Peyer's patch (tissue), 4 donors: ENCODE measurements at regions not wholly inside any gene's neighbourhood (a gene's known extent, or its start where the extent isn't known, plus 50 kb on each side); places are given as distances from the start of the nearest gene placed in this dataset.

Source experiments
- DNase-seq, 3 donors: peaks; one replicate each; pipeline ENCODE4 v3.0.0-alpha.2; 2017 to 2019
- H3K27ac ChIP-seq, 4 donors: fragments of 200-600 bp; sonication (generic); one replicate each; pipeline ENCODE4 v1.5.1; 2016 to 2019
- H3K27me3 ChIP-seq, 2 donors: fragments of 200-600 bp; sonication (generic); one replicate each; pipeline ENCODE4 v1.5.1; 2019
- H3K36me3 ChIP-seq, 3 donors: fragments of 200-600 bp; sonication (generic); one replicate each; pipeline ENCODE4 v1.5.1; 2016 to 2019
- H3K4me1 ChIP-seq, 4 donors: fragments of 200-600 bp; sonication (generic); one replicate each; pipeline ENCODE4 v1.5.1; 2016 to 2019
- H3K4me3 ChIP-seq, 4 donors: fragments of 200-600 bp; sonication (generic); 1 replicate in 3 of 4; 2 replicates in 1 of 4; pipeline ENCODE4 v1.5.1; 2016 to 2019; ENCODE audit warnings: mild to moderate bottlenecking in 1 of 4
- H3K9me3 ChIP-seq, 4 donors: fragments of 200-600 bp; sonication (generic); one replicate each; pipeline ENCODE4 v1.5.1; 2016 to 2019; ENCODE audit warnings: mild to moderate bottlenecking in 1 of 4
- CTCF ChIP-seq, 6 experiments: fragments of 450-650 bp in 4 of 6; fragments of 200-600 bp in 2 of 6; sonication (generic) in 1 of 6; IDR thresholded peaks; one replicate each; pipeline ENCODE4 v1.5.1; 2017 to 2019; ENCODE audit warnings: antibody characterized with exemption in 6 of 6, mild to moderate bottlenecking in 3 of 6, moderate library complexity in 1 of 6
- POLR2A ChIP-seq, 2 donors: fragments of 450-650 bp; IDR thresholded peaks; one replicate each; pipeline ENCODE4 v1.5.1; 2017; ENCODE audit warnings: antibody characterized with exemption in 2 of 2, mild to moderate bottlenecking in 2 of 2, moderate library complexity in 2 of 2

- Histone ChIP-seq H3K27me3 (no peaks in the 10 kb centered on the region), H3K36me3 (no peaks in the 10 kb centered on the region), H3K9me3 (peaks cover 0 to 3% (median 0%) of the 10 kb centered on the region in 4 donors), H3K4me1 (no peaks in the 10 kb centered on the region), H3K27ac (no peak overlapping the region), H3K4me3 (no peak overlapping the region)
- no peak for DNase-seq
- no peak for TF ChIP-seq POLR2A (IDR thresholded peaks at IDR 0.05)
- no peak for TF ChIP-seq CTCF (IDR thresholded peaks at IDR 0.05)
Measured at GRCh38 chr18:29305516-29305915, 1128.6 kb upstream of the CDH2 start.

DNA sequence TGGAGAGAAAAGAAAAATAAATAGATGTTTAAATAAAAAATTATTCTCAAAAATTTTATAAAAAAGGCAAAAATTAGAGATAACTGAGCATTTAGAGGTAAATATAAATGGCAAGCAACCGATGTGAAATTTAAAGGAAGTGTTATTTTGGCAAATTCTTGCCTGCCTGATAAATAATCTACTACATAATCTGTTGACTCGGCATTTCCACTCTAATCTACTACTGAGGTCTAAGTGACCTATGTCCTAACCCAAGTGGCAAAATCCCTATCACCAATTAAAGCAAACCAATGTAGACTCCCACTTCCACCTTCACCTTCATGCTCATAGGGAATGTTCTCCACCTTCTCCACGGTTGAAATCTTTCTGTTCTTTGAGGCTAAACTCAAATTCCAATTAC lies 1124.1 kb upstream of the CDH2 start:
- no peaks in the 10 kb centered on the region for H3K27me3 ChIP-seq
- peaks cover 0 to 3% (median 0%) of the 10 kb centered on the region in 4 donors for H3K9me3 ChIP-seq
- TF ChIP-seq POLR2A (IDR thresholded peaks at IDR 0.05) = no peak
- TF ChIP-seq CTCF (IDR thresholded peaks at IDR 0.05) = no peak
- H3K4me1 ChIP-seq = no peaks in the 10 kb centered on the region
- H3K4me3 ChIP-seq = no peak overlapping the region
- no peak overlapping the region for H3K27ac ChIP-seq
- DNase-seq = no peak
- no peaks in the 10 kb centered on the region for H3K36me3 ChIP-seq

DNA sequence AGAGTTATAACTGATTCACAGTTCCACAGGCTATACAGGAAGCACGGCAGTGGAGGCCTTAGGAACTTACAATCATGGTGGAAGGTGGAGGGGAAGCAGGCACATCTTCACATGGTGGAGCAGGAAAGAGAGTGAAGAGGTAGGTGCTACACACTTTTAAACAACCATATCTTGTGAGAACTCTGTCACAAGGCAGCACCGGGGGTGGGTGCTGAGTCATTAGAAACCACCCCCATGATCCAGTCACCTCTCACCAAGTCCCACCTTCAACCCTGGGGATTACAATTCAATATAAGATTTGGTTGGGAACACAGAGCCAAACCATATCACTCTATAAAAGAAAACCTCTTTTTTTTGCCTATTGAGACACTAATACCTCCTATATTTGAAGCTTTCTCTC lies 1108.5 kb upstream of the CDH2 start:
- Histone ChIP-seq H3K27me3 (no peaks in the 10 kb centered on the region), H3K4me1 (no peaks in the 10 kb centered on the region), H3K9me3 (no peaks in the 10 kb centered on the region), H3K4me3 (no peak overlapping the region), H3K36me3 (no peaks in the 10 kb centered on the region), H3K27ac (no peak overlapping the region)
- TF ChIP-seq CTCF (IDR thresholded peaks at IDR 0.05) (no peak), POLR2A (IDR thresholded peaks at IDR 0.05) (no peak)
- DNase-seq = no peak

- H3K36me3 ChIP-seq = no peaks in the 10 kb centered on the region
- TF ChIP-seq POLR2A (IDR thresholded peaks at IDR 0.05) (no peak), CTCF (IDR thresholded peaks at IDR 0.05) (no peak)
- no peak for DNase-seq
- H3K27me3 ChIP-seq = no peaks in the 10 kb centered on the region
- H3K27ac ChIP-seq = no peak overlapping the region
- H3K4me3 ChIP-seq = no peak overlapping the region
- no peaks in the 10 kb centered on the region for H3K9me3 ChIP-seq
- no peaks in the 10 kb centered on the region for H3K4me1 ChIP-seq
Measured at GRCh38 chr18:29271501-29271900, 1094.6 kb upstream of the CDH2 start.

DNA sequence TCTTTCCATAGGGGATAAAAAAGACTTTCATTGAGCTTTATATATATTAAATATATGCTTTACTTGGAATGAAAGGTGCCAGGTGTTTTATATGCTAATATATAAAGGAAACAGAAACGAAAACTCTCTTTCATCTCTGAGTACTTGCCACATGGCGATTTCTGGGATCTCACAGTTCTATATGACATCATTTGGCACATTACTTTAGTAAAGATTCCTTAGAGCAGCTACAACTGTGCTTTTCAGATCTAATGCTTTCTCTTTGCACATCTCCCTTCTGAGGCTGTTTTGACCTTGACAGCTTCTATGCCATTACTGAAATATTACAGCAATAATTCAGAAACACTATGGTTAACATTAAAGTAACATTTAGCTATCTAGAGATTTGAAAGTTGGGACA lies 1082.9 kb upstream of the CDH2 start:
- Histone ChIP-seq H3K9me3 (peaks cover 0 to 9% (median 0%) of the 10 kb centered on the region in 4 donors), H3K27me3 (no peaks in the 10 kb centered on the region), H3K4me3 (no peak overlapping the region), H3K36me3 (no peaks in the 10 kb centered on the region), H3K27ac (no peak overlapping the region), H3K4me1 (no peaks in the 10 kb centered on the region)
- TF ChIP-seq POLR2A (IDR thresholded peaks at IDR 0.05) = no peak
- no peak for TF ChIP-seq CTCF (IDR thresholded peaks at IDR 0.05)
- no peak for DNase-seq

- Histone ChIP-seq H3K9me3 (no peaks in the 10 kb centered on the region), H3K4me1 (no peaks in the 10 kb centered on the region), H3K27me3 (no peaks in the 10 kb centered on the region), H3K4me3 (no peak overlapping the region), H3K27ac (no peak overlapping the region), H3K36me3 (no peaks in the 10 kb centered on the region)
- no peak for TF ChIP-seq CTCF (IDR thresholded peaks at IDR 0.05)
- no peak for TF ChIP-seq POLR2A (IDR thresholded peaks at IDR 0.05)
- no peak for DNase-seq
Measured at GRCh38 chr18:29254123-29254522, 1077.2 kb upstream of the CDH2 start.
